CD1c-positive myeloid dendritic cell (primary cell): ENCODE measurements at regions not wholly inside any gene's neighbourhood (a gene's known extent, or its start where the extent isn't known, plus 50 kb on each side); places are given as distances from the start of the nearest gene placed in this dataset.
"Not testable (repeated sequence)": the region's sequence is repeated elsewhere in the genome, so short reads cannot be mapped to it uniquely, and the experiment has no call there.

Source experiments
- DNase-seq: peaks from one replicate; pipeline ENCODE4 v3.0.0-alpha.2; 2016; ENCODE audit errors: extremely low spot score

GRCh38 chr21:19987671-19988070, 1010.5 kb upstream of the NCAM2 start:
- DNase-seq = no peak

DNA sequence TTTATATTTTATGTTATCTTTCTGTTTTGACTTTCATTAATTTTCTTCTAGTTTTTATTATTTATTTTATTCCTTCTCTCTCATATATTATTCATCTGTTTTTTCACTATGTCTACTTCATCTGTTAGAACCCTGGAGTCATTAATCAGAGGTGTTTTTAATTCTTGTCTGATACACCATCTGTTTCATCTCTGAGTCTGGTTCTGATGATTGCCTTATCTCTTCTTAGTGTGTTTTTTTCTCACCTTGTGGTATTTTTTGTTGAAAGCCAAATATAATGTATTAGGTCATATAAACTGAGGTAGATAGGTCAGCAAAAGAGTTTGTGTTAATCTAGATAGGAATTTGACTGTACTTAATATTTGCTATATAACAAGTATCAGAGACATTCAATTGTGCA, 1005.7 kb upstream of the NCAM2 start:
- DNase-seq = no peak

GRCh38 chr21:19993268-19993667, 1004.9 kb upstream of the NCAM2 start:
- no peak for DNase-seq

DNA sequence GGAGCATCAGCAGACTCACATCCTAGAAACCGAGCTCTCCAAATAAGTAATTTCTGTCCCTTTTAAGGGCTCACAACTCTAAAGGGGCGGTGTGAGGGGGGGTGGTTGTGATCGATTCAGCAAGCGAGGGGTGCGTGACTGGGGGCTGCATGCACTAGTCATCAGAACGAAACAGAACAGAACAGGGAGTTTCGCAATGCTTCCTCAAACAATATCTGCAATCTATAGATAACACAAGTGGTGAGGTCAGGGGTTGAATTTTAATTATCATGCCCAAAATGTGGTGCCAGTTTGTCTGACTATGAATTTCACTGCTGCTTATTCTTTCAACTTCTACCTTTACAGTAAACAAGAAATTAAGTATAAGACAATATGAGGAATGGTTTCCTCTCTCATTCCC, 1003.0 kb upstream of the NCAM2 start:
- DNase-seq = peak; percentile 20

DNA sequence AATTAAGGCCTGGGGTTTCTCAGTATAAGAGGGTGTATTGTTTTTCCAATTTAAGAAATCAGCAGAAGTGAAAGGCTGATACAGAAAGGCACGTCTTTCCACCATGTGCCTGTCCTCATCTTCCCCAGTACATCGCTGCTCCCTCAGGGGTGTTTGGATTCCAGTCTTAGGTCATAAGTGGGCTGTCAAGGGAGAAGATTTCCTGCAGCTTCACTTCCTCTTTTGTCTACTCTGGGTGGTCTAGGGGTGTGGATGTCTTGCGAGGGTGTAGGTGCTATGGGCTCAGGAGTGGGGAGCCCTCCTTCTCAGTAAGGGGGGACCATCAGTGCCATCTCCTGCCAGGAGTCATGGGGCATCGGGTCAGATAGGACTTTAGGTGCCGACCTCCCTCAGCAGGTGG, 999.8 kb upstream of the NCAM2 start:
- no peak for DNase-seq

- DNase-seq = peak; percentile 42
Observed at GRCh38 chr21:19999369-20000272, 998.6 kb upstream of the NCAM2 start.

DNA sequence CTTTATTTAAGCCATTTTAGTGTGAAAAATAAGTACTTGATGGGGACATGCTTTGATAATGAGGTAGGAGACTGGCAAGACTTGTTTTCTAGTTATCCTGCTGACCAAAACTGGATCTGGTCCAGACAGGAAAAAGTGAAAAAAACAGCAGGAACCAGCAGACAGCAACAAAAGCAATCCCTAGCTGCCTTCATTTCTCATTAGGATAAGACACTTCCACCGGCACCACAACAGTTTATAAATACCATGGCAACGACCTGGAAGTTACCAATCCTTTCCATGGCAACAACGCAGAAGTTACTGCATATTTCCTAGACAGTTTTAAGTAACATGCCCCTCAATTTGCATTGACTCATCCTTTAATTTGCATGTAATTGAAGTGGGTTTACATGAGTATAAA, 993.8 kb upstream of the NCAM2 start:
- no peak for DNase-seq

GRCh38 chr21:20010691-20011200, 987.5 kb upstream of the NCAM2 start:
- no peak for DNase-seq

- DNase-seq = no peak
Observed at GRCh38 chr21:20013851-20014250, 984.4 kb upstream of the NCAM2 start.

DNA sequence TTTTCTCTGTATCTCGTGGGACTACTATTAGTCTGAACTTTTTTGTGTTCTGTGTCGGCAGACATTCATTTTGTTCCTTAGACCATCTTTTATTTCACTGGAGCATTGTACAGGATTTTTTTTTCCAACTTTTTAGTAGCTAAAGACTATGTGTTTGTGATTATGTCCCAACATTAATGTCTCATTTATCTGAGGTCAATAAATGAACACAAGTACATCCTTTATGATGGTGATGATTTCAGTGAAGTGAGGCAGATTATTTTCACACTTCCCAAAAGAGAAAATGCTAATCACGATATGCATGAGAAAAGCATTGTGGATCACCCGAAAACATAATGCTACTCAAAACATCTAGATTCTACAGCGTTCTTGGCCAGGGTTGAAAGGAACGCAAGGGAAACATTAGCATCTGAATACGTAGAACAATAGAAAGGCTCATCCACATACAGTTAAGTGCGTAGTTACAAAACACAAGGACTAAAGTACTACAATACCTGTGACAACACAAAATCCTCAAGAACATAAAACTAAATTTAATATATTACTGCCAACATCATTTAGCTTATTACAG, 981.7 kb upstream of the NCAM2 start:
- DNase-seq = no peak

- no peak for DNase-seq
Observed at GRCh38 chr21:20020026-20020425, 978.2 kb upstream of the NCAM2 start.

DNA sequence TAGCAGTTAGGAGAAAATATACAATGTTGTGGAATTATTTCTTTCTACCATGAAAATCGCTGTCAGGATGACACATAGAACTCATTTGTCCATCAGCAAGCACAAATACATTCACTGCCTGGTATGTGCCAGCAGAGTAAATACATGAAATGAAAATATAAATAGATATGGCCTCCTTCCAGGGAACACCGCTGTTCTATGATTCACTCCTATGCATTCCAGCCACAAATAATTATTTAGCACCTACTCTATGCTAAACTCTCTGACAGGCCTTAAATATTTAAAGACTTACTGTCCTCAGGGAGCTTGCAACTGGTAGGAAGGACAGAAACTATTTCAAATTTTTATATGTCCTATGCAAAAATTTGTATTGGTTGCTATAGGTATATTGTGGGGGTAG, 975.0 kb upstream of the NCAM2 start:
- no peak for DNase-seq

GRCh38 chr21:20024741-20025140, 973.5 kb upstream of the NCAM2 start:
- DNase-seq = no peak

DNA sequence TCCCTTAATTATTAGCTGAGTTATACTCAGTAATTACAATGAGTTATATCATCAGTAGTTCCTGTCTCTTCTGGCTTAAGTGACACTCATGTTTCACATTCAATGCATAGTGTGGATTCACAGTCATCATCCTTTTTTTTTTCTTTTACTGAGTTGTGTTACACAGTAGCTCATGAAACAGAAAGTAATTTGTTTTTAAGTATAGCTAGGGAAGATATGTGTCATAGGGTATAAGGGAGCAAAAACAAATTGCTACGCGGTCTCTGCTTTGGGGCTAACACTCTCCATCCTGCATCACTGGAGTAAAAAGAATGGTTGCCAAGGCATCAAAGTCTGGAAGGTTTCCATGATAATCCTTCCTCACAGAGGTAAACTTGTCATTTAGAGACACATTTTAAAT, 971.7 kb upstream of the NCAM2 start:
- no peak for DNase-seq

GRCh38 chr21:20030390-20030789, 967.8 kb upstream of the NCAM2 start:
- no peak for DNase-seq

- DNase-seq = no peak
Observed at GRCh38 chr21:20031807-20032206, 966.4 kb upstream of the NCAM2 start.

GRCh38 chr21:20040768-20041167, 957.4 kb upstream of the NCAM2 start:
- DNase-seq = no peak

- no peak for DNase-seq
Observed at GRCh38 chr21:20045197-20045596, 953.0 kb upstream of the NCAM2 start.

GRCh38 chr21:20048130-20048837, 949.9 kb upstream of the NCAM2 start:
- not testable (repeated sequence) for DNase-seq

DNA sequence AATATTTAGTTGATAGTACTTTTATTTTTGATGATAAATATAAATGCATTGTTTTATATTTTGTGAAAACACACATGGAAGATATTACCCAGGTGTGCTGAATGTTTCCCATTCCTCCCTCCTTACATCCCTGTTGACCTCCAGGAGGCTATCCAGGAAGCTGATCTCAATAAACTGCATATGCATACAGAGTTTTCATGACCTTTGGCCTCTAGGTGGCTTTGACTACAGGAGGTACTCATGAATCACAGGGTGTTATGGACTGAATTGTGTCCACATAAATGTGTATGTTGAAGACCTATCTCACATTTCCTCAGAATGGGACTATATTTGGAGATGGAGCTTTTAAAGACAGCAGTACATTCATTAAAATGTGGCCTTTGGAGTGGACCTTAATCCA, 914.9 kb upstream of the NCAM2 start:
- no peak for DNase-seq

DNA sequence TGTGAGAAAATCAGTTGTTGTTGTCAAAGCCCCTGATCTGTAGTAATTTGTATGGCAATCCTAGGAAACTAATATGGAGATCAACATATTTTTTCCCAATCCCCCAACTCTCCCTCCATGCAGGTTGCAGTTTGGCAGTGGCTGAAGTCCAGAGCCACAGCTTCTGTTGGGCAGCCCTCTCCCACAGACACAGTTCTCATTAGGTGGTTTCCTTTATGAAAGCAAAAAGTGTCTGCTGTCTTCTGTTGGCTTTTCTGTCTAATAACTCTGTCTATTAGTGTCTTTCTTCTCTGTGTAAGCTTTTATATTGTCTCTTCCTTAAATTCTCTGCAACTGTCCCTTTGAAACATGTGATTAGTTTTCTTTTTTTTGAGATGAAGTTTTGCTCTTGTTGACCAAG, 914.3 kb upstream of the NCAM2 start:
- no peak for DNase-seq

DNA sequence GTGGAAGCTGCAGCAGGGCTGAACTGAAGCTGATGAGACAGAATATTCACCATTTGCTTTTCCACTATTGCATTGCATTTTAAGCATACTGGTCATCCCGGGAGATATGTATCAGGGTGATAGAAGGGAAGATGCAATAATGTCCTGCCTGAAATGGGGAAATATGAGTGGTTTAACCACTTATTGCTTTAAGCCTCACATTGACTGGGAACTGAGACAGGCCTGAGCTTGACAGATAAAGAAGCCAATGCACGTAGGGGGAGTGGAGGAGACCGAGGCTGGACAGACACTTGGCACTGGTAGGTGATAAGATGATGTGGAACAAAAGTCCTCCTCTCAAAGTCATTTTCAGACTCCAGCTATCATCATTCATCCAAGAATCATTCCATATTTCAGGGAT, 911.7 kb upstream of the NCAM2 start:
- DNase-seq = no peak

DNA sequence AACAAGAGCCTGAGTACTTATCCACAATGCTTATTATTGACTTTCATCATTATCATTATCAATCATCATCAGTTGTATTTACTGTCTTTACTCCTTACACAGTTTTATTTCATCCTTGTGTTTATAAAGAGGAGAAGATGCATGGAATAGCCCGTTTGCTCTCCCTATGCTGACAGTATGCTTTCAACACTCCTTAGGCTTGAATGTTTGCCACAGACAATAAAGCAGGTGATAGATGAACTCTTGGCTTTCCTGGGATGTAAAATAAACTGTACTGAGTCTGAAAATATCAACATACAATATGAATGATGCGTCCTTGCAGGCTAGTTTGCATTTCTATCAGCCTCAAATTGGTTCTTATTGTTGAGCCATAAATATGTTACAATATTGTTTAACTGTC, 891.8 kb upstream of the NCAM2 start:
- no peak for DNase-seq
